ENCODE measurements at regions not wholly inside any gene's neighbourhood (a gene's known extent, or its start where the extent isn't known, plus 50 kb on each side); places are given as distances from the start of the nearest gene placed in this dataset.

DNA sequence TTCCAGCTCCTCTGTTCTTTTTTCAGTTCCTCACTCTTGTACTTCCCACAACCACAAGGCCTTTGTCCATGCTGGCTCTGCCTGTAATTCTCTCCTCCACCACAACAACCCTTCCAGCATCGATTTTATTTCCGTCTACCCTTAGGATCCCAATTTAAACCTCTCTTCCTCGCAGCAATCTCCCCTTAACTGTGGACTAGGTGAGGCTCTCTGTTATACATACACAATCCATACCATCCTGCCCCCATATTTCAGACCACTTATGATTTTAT lies 90.4 kb upstream of the ZC3H11B start:
- dilution Hi-C loops (cut with HindIII; ENCODE audit: low sequenced_read_pairs, unreplicated experiment), result no loop called here
- H3K79me1 ChIP-seq (ENCODE audit: low read depth in 1 of 2, low read length in 2 of 2), result no peaks in the 10 kb centered on the region
- H3K27ac ChIP-seq (ENCODE audit: insufficient read depth, low read length), result no peak overlapping the region
- no peaks in the 10 kb centered on the region for H3K9me3 ChIP-seq (ENCODE audit: control insufficient read depth, insufficient read depth, low read length)
- no peak overlapping the region for H3K14ac ChIP-seq (replicated peaks; ENCODE audit: low read depth, low read length)
- H3K23ac ChIP-seq (ENCODE audit: low read depth, low read length), result no peak overlapping the region
- H4K5ac ChIP-seq (ENCODE audit: low read depth, low read length), result no peak overlapping the region
- no peak overlapping the region for H2BK15ac ChIP-seq (ENCODE audit: low read depth, low read length)
- no peak overlapping the region for H2AK9ac ChIP-seq (replicated peaks; ENCODE audit: low read depth, low read length, poor library complexity)
- H2AFZ ChIP-seq (replicated peaks; ENCODE audit: low read length, poor library complexity), result no peak overlapping the region
- H3K9me1 ChIP-seq (ENCODE audit: insufficient read depth, low read length), result no peaks in the 10 kb centered on the region
- no CpG with 5 or more reads among the region's 3 CpGs for WGBS, 2 experiments (ENCODE audit: extremely low coverage in 2 of 2, insufficient read length in 1 of 2)
- H2BK120ac ChIP-seq (ENCODE audit: low read depth, low read length), result no peak overlapping the region
- no peak overlapping the region for H3K9ac ChIP-seq (ENCODE audit: low read depth, low read length)
- no peak overlapping the region for H3K4me3 ChIP-seq (ENCODE audit: insufficient read depth, low read depth, low read length)
- intact Hi-C loops (cut with micrococcal nuclease), result no loop called here
- H4K8ac ChIP-seq (ENCODE audit: low read depth in 2 of 2, low read length in 2 of 2), result no peak overlapping the region
- H3K4me2 ChIP-seq (ENCODE audit: low read depth, low read length), result no peak overlapping the region
- no peak for DNase-seq
- no peak overlapping the region for H3K18ac ChIP-seq (ENCODE audit: low read depth, low read length)
- H2BK20ac ChIP-seq (ENCODE audit: low read depth, low read length), result no peak overlapping the region
- TF ChIP-seq, protein P1, sequence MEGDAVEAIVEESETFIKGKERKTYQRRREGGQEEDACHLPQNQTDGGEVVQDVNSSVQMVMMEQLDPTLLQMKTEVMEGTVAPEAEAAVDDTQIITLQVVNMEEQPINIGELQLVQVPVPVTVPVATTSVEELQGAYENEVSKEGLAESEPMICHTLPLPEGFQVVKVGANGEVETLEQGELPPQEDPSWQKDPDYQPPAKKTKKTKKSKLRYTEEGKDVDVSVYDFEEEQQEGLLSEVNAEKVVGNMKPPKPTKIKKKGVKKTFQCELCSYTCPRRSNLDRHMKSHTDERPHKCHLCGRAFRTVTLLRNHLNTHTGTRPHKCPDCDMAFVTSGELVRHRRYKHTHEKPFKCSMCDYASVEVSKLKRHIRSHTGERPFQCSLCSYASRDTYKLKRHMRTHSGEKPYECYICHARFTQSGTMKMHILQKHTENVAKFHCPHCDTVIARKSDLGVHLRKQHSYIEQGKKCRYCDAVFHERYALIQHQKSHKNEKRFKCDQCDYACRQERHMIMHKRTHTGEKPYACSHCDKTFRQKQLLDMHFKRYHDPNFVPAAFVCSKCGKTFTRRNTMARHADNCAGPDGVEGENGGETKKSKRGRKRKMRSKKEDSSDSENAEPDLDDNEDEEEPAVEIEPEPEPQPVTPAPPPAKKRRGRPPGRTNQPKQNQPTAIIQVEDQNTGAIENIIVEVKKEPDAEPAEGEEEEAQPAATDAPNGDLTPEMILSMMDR (conservative IDR thresholded peaks at IDR 0.05; ENCODE audit: low read depth, low read length), result no peak
- no peak for TF ChIP-seq MAFK (IDR thresholded peaks at IDR 0.05; ENCODE audit: low read depth, low read length)
- TF ChIP-seq POLR2A (IDR thresholded peaks at IDR 0.05; ENCODE audit: low read depth, low read length), result no peak
- TF ChIP-seq, protein P2, sequence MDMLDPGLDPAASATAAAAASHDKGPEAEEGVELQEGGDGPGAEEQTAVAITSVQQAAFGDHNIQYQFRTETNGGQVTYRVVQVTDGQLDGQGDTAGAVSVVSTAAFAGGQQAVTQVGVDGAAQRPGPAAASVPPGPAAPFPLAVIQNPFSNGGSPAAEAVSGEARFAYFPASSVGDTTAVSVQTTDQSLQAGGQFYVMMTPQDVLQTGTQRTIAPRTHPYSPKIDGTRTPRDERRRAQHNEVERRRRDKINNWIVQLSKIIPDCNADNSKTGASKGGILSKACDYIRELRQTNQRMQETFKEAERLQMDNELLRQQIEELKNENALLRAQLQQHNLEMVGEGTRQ (IDR thresholded peaks at IDR 0.05; ENCODE audit: low read depth, low read length), result no peak
- TF ChIP-seq MAZ (IDR thresholded peaks at IDR 0.05; ENCODE audit: borderline replicate concordance, low read depth, low read length), result no peak
- TF ChIP-seq, protein P3, sequence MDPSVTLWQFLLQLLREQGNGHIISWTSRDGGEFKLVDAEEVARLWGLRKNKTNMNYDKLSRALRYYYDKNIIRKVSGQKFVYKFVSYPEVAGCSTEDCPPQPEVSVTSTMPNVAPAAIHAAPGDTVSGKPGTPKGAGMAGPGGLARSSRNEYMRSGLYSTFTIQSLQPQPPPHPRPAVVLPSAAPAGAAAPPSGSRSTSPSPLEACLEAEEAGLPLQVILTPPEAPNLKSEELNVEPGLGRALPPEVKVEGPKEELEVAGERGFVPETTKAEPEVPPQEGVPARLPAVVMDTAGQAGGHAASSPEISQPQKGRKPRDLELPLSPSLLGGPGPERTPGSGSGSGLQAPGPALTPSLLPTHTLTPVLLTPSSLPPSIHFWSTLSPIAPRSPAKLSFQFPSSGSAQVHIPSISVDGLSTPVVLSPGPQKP (IDR thresholded peaks at IDR 0.05; ENCODE audit: borderline replicate concordance, low read depth, low read length), result no peak
- TF ChIP-seq RCOR1 (IDR thresholded peaks at IDR 0.05; ENCODE audit: insufficient replicate concordance, low read length), result no peak
- TF ChIP-seq CHD1 (IDR thresholded peaks at IDR 0.05; ENCODE audit: low read depth, low read length), result no peak
- TF ChIP-seq FOS (IDR thresholded peaks at IDR 0.05; ENCODE audit: low read depth, low read length), result no peak
- TF ChIP-seq CEBPB (IDR thresholded peaks at IDR 0.05; ENCODE audit: low read depth, low read length), result no peak
- TF ChIP-seq NFE2L2 (IDR thresholded peaks at IDR 0.05; ENCODE audit: low read depth, low read length), result no peak
- no peaks in the 10 kb centered on the region for H3K27me3 ChIP-seq (ENCODE audit: control insufficient read depth, insufficient read depth, low read length)
- in situ Hi-C loops (cut with MboI; ENCODE audit: low sequenced_read_pairs), result no loop called here
- no peak overlapping the region for H2BK5ac ChIP-seq (ENCODE audit: low read depth, low read length, poor library complexity, severe bottlenecking)
- no TSS peak for BruUV-seq (replicated peaks)
- no peaks in the 10 kb centered on the region for H3K36me3 ChIP-seq (ENCODE audit: control insufficient read depth, insufficient read depth, low read length)
- H2AK5ac ChIP-seq (ENCODE audit: low read depth, low read length), result no peak overlapping the region
- ChIA-PET POLR2A (ENCODE audit: unreplicated experiment) (no interaction called here), CTCF (no interaction called here)
- H4K91ac ChIP-seq (ENCODE audit: insufficient read depth, low read depth, low read length), result no peak overlapping the region
- H3K56ac ChIP-seq (ENCODE audit: extremely low read depth, insufficient read depth, low read length), result no peak overlapping the region
- H3K4me1 ChIP-seq (ENCODE audit: control insufficient read depth, insufficient read depth, low read length), result no peaks in the 10 kb centered on the region
- no peak overlapping the region for H3K4ac ChIP-seq (ENCODE audit: low read depth, low read length)
- ATAC-seq (ENCODE audit: low read depth), result no peak
- no peaks in the 10 kb centered on the region for H4K20me1 ChIP-seq (ENCODE audit: insufficient read depth, low read length)
